AG04449 (cell line): ENCODE measurements at regions not wholly inside any gene's neighbourhood (a gene's known extent, or its start where the extent isn't known, plus 50 kb on each side); places are given as distances from the start of the nearest gene placed in this dataset.

Source experiments
- CTCF ChIA-PET: fragments of 350-600 bp; formaldehyde crosslinking; extraction: SDS; loops from one replicate; lab custom pipeline; 2021; ENCODE audit warnings: antibody characterized with exemption; lab: Yijun Ruan, JAX
- POLR2A ChIA-PET: fragments of 400-600, 350-600 bp; formaldehyde crosslinking; extraction: SDS; loops from one replicate; lab custom pipeline; 2020; ENCODE audit warnings: antibody characterized with exemption, inconsistent platforms; lab: Yijun Ruan, JAX
- DNase-seq: peaks from one replicate; pipeline ENCODE4 v3.0.0-alpha.2; 2010; ENCODE audit warnings: low read depth, low spot score
- H3K4me3 ChIP-seq: 2 replicates; pipeline ENCODE4 v1.5.1; 2011; ENCODE audit warnings: low read depth, mild to moderate bottlenecking, control low read depth, low read length
- TF ChIP-seq, protein P1 (sequence below): IDR thresholded peaks from one replicate; pipeline ENCODE4 v1.5.1; 2011; ENCODE audit warnings: mild to moderate bottlenecking, moderate library complexity, low read length, control low read depth, inconsistent platforms; ENCODE audit not compliant: insufficient read depth; ENCODE audit errors: missing control alignments

- TF ChIP-seq, protein P1, sequence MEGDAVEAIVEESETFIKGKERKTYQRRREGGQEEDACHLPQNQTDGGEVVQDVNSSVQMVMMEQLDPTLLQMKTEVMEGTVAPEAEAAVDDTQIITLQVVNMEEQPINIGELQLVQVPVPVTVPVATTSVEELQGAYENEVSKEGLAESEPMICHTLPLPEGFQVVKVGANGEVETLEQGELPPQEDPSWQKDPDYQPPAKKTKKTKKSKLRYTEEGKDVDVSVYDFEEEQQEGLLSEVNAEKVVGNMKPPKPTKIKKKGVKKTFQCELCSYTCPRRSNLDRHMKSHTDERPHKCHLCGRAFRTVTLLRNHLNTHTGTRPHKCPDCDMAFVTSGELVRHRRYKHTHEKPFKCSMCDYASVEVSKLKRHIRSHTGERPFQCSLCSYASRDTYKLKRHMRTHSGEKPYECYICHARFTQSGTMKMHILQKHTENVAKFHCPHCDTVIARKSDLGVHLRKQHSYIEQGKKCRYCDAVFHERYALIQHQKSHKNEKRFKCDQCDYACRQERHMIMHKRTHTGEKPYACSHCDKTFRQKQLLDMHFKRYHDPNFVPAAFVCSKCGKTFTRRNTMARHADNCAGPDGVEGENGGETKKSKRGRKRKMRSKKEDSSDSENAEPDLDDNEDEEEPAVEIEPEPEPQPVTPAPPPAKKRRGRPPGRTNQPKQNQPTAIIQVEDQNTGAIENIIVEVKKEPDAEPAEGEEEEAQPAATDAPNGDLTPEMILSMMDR: no peak
- no peak overlapping the region for H3K4me3 ChIP-seq
- ChIA-PET POLR2A (no interaction called here), CTCF (no interaction called here)
- DNase-seq: no peak
These were observed 98.0 kb upstream of the ITGA6 start for GRCh38 chr2:172329416-172329773.

DNA sequence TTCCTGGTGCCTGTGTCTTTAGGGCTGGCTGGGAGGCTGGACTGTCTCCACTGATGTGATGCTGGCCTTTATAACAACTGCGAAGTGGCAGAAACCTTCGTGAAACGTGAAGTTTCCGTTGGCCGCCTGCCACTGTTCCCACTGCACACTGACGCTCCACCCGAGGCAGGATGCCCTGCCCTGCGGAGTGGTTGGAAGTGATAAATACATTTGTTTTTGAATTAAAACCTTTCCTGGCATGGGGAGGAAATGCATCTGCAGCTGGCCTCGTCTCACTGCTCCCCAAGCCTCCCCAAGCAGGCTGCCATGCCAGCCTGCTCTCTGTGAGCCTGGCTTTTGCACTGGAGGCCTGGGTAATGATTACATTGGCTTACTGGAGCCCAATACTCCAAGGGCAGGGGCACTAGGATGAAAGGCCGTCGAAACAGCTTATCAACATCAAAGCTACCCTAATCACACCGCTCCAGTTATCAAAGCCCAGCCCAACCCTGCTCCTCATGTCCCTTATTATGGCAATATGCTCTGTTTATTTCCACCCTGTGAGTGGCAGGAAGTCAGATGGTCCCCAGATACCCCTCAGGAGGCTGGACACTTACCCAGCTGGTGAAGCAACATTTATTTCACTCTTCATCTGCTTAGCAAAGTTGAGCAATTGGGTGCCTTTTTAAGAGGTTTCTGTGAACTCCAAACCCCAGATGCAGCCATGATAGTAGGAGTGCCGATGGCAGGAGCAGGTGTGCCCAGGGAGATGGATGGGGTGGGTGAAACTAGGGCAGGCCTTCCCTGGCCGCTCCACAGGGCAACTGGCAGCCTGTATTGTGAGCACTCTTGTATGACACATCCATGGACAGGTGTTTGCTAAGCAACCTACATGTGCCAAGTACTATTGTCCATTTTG lies 97.4 kb upstream of the ITGA6 start:
- ChIA-PET CTCF (no interaction called here), POLR2A (no interaction called here)
- H3K4me3 ChIP-seq: no peak overlapping the region
- no peak for DNase-seq
- TF ChIP-seq, protein P1: no peak

GRCh38 chr2:172332507-172332906 lies 94.9 kb upstream of the ITGA6 start:
- no peak for DNase-seq
- CTCF ChIA-PET: interaction anchor here (1.1 to 1.2 kb wide), 2 partner anchors 65 to 129 kb away, joined by 3 read pairs; no protein-coding TSS in a partner anchor
- POLR2A ChIA-PET: no interaction called here
- TF ChIP-seq, protein P1: no peak
- H3K4me3 ChIP-seq: no peak overlapping the region

GRCh38 chr2:172333235-172333977 lies 94.0 kb upstream of the ITGA6 start:
- ChIA-PET CTCF (interaction anchor here (1.1 to 2.5 kb wide), 2 partner anchors 14 to 128 kb away, joined by 3 to 11 read pairs; no protein-coding TSS in a partner anchor), POLR2A (no interaction called here)
- TF ChIP-seq, protein P1: no peak
- H3K4me3 ChIP-seq: no peak overlapping the region
- no peak for DNase-seq

GRCh38 chr2:172333978-172334330 lies 93.4 kb upstream of the ITGA6 start:
- POLR2A ChIA-PET: no interaction called here
- H3K4me3 ChIP-seq: no peak overlapping the region
- TF ChIP-seq, protein P1: no peak
- DNase-seq: no peak
- CTCF ChIA-PET: interaction anchor here (1.1 to 2.5 kb wide), 2 partner anchors 13 to 128 kb away, joined by 3 to 11 read pairs; no protein-coding TSS in a partner anchor

DNA sequence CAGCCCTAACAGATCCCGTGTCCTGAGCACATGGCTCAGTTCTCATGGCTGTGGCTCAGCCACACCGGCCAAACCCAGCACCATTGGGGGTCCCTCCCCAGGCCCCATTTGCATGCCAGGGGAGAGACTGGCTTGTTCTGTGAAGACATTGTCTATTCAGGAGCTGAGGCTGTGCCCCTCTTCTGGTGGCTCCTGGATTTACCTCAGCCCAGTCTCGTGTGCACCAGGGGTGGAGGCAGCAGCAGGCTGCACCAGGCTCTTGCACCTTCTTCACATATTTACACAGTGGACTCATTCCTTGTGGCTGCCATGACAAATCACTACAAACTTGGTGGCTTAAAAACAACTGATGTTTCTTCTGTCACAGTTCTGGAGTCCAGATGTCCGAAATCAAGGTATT lies 92.4 kb upstream of the ITGA6 start:
- TF ChIP-seq, protein P1: no peak
- DNase-seq: no peak
- H3K4me3 ChIP-seq: no peak overlapping the region
- ChIA-PET CTCF (interaction anchor here (0.6 to 2.5 kb wide), 2 partner anchors 47 to 127 kb away, joined by 3 to 11 read pairs; no protein-coding TSS in a partner anchor), POLR2A (no interaction called here)
